SIG-M5 treated with dmso at 0.1 percent for 504 hours (cell line): ENCODE measurements at regions not wholly inside any gene's neighbourhood (a gene's known extent, or its start where the extent isn't known, plus 50 kb on each side); places are given as distances from the start of the nearest gene placed in this dataset.
A peak's percentile ranks its signal among the peaks of the same experiment; 100 is the strongest.

Source experiments
- DNase-seq: peaks from one replicate; lab custom pipeline; 2025; ENCODE audit not compliant: unreplicated experiment; lab: John Stamatoyannopoulos, UW

DNA sequence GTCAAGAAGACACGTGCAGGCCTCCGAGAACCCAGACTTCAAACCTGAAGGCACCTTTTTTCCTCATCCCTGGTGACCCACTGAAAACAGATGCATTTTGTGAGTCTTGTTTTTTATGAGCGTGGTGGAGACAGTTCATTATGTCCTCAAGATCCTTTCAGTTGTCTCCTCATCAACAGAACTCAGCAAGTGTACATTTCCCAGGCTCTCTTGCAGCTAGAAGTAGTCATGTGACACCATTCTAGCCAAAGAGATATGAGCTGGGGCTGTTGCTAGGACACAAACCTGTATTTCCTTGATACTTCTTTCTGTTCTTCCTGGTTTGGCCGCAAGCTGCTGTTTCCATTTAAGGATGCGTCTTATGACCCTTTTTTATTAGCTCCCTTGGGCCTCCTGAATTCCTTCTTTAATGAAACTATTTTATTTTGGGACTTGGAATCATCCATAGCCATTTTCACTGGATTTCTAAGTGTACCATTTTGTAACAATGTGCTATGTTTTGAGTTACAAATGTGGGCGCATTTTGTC lies 135.7 kb upstream of the FOXF1 start:
- no peak for DNase-seq

DNA sequence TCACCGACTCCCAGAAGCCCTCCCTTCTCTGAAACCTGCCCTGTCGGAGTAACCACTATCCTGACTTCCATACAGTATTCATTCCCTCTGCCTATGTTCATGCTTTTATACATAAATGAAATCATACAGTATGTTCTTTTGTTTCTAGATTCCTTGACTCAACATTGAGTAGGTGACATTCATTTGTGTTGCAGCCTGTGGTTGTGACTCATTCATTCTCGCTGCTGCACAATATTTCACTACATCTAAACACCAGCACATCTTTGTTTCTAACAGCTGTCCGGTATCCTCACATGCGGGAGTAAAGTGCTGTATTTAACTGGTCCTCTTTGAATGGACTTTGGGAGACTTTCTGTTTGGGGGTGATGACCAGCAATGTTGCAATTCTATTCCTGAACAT lies 135.0 kb upstream of the FOXF1 start:
- DNase-seq = no peak

DNA sequence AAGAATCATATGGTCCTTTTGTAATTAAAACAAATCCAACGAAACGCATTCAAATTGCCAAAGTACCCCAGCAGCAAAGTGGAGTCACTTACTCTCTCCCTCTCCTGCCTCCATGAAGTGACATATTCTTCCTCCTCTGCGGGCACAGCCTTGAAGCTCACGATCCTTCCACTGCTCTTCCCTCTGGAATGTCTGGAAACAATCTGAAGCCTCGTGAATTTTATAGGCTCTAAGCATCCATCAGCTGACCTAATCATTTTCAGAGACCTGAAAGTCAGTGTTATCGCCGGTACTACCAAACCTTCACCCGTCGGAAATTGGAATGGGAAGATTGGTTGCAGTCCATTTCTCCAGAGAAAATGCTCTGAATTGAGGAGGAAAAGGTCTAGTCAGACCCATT lies 134.5 kb upstream of the FOXF1 start:
- DNase-seq = no peak

DNA sequence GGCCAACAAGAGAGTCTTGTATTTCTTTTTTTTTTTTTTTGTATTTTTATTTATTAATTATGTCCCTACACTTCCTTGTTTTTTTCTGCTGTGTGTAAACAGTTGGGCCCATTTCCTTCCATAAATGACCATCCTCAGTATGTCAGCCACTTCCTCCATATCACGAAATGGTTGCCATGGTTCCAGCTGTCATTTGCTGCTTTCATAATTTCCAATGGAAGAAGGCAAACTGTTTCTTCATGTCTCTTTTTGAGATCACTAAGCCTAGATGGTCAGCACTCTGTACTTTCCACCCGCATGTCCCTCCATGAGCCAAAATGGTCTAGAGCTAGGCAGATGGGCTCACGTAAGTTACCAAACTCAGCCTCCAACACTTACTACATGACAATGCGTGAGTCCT lies 133.5 kb upstream of the FOXF1 start:
- no peak for DNase-seq

- DNase-seq = no peak
Measured at GRCh38 chr16:86377251-86378022, 132.9 kb upstream of the FOXF1 start.

DNA sequence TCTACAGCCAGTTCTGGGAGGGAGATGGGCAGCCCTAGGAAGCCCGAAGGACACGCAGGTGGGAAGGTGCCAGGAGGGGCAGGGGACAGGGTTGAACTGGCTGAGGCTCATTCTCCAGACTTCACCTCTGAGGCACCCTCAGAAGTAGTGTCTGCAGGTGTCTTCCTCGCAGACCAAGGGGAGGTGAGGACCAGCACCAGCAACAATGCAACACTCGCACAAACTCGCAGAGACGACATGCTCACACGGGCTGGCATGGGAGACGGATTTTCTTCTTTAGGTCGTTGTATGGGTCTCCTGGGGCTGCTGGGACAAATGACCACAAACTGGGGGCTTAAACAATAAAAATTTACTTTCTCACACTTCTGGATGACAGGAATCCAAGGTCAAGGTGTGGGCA lies 132.2 kb upstream of the FOXF1 start:
- no peak for DNase-seq

DNA sequence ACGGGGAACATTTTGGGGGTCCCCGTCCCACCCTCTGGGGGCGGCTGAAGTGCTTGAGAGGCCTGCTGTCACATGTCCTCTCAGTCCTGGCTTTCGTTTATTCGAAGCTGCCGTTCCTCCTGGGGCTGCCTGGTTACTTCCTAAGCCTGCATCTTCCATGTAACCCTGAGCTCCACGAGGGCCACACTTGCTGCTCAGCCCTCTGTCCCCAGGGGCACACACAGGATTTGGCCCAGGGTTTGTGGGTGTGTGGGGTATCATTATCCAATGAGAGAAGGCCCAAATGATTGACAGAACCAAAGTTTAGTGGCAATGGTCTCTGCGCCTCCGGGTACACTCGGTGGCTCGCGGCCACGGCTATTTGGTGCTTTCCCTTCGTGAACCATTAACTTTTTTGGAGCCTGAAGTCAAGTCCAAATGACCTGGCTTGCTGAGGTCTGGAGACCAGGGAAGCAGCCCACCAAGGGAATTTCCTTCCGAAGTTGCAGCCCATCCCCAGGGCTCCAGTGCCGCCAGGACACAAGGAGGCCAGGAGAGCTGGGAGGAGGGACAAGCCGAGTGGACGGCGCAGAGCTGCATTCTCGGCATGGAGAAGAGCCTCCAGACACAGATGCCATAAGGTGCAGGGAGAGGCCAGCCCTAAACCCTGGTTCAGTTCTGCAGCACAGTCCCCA lies 131.4 kb upstream of the FOXF1 start:
- no peak for DNase-seq

- DNase-seq = no peak
Measured at GRCh38 chr16:86379505-86379846, 130.9 kb upstream of the FOXF1 start.

- no peak for DNase-seq
Measured at GRCh38 chr16:86380030-86380429, 130.3 kb upstream of the FOXF1 start.

DNA sequence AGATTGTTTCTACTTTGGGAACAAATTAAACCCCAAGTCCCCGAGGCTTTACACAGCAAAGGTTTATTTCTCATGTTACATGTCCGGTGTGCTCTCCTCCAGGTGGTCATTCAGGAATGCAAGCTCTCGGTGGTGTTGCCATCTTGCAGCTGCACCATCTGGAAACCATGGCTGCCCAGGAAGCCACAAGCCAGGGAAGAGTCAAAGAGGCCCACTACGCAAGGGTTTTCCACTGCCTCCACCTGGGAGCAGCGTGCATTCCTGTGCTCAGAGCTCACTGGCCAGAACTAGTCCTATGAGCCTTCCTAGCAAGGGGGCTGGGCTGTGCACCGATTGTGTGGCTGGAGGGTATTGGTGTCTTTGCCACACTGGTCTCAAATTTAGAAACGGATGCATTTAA lies 128.8 kb upstream of the FOXF1 start:
- DNase-seq = no peak

GRCh38 chr16:86382067-86382773 lies 128.1 kb upstream of the FOXF1 start:
- DNase-seq = no peak

DNA sequence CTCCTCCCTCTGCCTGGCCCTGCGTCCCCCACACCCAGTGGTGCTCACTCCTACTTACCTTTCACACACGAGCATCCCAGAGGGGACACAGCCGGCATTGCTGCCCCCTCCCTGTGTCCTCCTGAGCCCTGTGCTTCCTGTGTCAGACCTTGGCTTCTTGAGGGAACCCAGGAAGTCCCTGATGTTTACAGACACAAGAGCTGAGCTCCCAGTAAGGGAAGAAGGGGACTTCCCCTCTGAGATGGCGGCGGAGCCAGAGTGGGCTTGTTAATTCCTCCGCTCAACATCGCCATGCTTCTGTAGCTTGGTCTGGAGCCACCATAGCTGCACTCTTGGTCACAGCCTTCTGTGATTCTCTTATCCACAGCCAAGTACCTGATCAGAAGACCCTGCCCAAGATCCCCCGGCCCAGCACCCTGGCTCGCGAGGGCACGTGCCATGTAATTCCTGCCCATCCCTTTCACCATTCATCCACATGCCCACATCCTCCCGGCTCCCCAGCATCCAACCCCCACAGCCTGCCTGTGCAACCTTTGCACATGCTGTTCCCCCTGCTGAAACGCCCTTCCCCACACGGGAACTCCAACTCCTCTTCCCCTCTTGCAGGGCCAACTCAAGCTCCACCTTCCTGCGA lies 127.4 kb upstream of the FOXF1 start:
- DNase-seq = no peak

GRCh38 chr16:86383488-86384262 lies 126.7 kb upstream of the FOXF1 start:
- peak; percentile 61 for DNase-seq

GRCh38 chr16:86384263-86384649 lies 126.1 kb upstream of the FOXF1 start:
- DNase-seq = no peak

DNA sequence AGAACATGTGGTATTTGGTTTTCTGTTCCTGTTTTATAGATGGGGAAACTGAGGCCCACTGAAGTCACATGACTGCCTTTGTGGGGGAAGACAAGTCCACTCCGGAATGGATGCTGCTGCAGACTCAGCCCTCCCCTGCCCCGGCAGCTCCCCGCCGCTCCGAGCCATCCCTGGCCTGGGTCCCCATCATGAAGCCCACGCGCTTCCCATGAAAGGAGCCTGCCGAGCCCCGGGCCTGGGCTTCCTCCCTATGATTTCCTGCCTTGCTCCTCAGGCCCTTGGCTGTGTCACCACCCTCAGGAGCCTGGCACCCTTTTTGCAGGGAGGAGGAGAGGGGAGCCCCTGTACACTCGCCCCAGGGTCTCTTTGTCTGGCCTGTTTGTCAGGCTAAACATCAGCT lies 125.3 kb upstream of the FOXF1 start:
- no peak for DNase-seq

DNA sequence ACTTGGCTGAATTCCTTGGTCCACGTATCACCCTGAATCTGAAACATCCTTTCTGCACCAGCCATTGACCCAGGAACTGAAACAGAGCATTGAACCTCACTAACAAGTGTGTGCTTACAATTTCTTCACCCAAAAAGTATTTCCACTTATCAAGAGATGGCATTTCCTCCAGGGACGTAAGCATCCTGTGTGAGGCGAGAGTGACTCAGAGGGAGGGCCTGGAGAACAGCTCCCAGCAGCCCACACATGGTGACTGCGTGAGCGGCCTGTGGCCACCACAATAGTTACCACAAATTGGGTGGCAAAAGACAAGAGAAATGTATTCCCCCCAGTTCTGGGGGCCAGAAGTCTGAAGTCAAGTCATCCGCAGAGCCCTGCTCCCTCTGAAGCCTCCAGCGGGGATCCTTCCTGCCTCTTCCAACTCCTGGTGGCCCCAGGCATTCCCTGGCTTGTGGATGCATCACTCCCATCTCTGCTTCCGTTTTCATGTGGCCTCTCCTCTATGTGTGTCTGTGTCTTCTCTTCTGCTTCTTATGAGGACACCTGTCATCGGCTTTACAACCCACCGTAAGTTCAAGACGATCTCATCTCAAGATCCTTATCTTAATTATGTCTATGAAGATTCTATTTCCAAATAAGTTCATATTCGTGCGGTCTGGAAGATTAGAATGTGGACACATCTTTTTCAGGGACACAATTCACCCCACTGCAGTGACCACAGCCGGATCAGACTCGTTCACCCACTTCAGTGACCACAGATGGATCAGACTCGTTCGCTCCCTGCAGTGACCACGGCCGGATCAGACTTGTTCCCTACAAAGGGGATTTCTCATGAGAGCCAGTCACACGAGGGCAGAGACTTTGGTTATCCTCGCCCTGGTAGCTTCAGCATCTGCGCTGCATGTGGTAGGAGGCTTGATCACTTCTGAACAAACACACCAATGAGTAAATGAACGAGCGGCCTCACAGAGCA lies 122.6 kb upstream of the FOXF1 start:
- DNase-seq = peak; percentile 43

- DNase-seq = no peak
Measured at GRCh38 chr16:86388976-86389375, 121.4 kb upstream of the FOXF1 start.

GRCh38 chr16:86389566-86390328 lies 120.6 kb upstream of the FOXF1 start:
- no peak for DNase-seq

GRCh38 chr16:86390335-86390734 lies 120.0 kb upstream of the FOXF1 start:
- DNase-seq = no peak
